Kidney (tissue), 13 donors: ENCODE measurements at regions not wholly inside any gene's neighbourhood (a gene's known extent, or its start where the extent isn't known, plus 50 kb on each side); places are given as distances from the start of the nearest gene placed in this dataset.

Experiments used
- DNase-seq, 5 donors: peaks; one replicate each; pipeline ENCODE4 v3.0.0-alpha.2; 2013 to 2020
- FAIRE-seq: peaks from 2 replicates; lab custom pipeline; 2012; peaks lifted over from hg19 to GRCh38; lab: Jason Lieb, UNC
- H3K27ac ChIP-seq, 2 donors: one replicate each; pipeline ENCODE4 v1.7.0; 2013; ENCODE audit warnings: low read depth in 2 of 2, low read length in 2 of 2, inconsistent platforms in 1 of 2
- H3K27me3 ChIP-seq: one replicate; pipeline ENCODE4 v1.7.1; 2013; ENCODE audit warnings: low read length, inconsistent platforms; ENCODE audit not compliant: control insufficient read depth, insufficient read depth
- H3K36me3 ChIP-seq, 3 donors: one replicate each; pipeline versions ENCODE4 v1.7.0 to v1.7.1; 2013; ENCODE audit warnings: low read length in 3 of 3, control low read depth in 1 of 3, inconsistent platforms in 1 of 3; ENCODE audit not compliant: insufficient read depth in 3 of 3, control insufficient read depth in 2 of 3
- H3K4me1 ChIP-seq, 3 donors: one replicate each; pipeline versions ENCODE4 v1.7.0 to v1.7.1; 2013; ENCODE audit warnings: low read length in 3 of 3, inconsistent platforms in 1 of 3, low read depth in 1 of 3; ENCODE audit not compliant: control insufficient read depth in 2 of 3, insufficient read depth in 2 of 3
- H3K4me3 ChIP-seq, 3 donors: one replicate each; pipeline versions ENCODE4 v1.7.0 to v1.8.1; 2013; ENCODE audit warnings: low read length in 3 of 3, control low read depth in 1 of 3, inconsistent platforms in 1 of 3
- H3K9ac ChIP-seq, 3 donors: one replicate each; pipeline versions ENCODE4 v1.7.0 to v1.7.1; 2013; ENCODE audit warnings: low read length in 3 of 3, control low read depth in 1 of 3, inconsistent platforms in 1 of 3
- H3K9me3 ChIP-seq, 3 donors: one replicate each; pipeline versions ENCODE4 v1.7.0 to v1.7.1; 2013; ENCODE audit warnings: low read length in 3 of 3, control low read depth in 1 of 3, inconsistent platforms in 1 of 3; ENCODE audit not compliant: control insufficient read depth in 2 of 3, insufficient read depth in 1 of 3
- intact Hi-C: fragments of 100-400 bp; cut with DNase I; formaldehyde crosslinking; loops from one replicate; pipeline ENCODE4 v1.11.1; 2022
- TF ChIP-seq, protein P1 (sequence below): IDR thresholded peaks from 3 replicates; pipeline ENCODE4 v1.5.1; 2012; ENCODE audit warnings: mild to moderate bottlenecking, moderate library complexity, borderline replicate concordance; ENCODE audit not compliant: insufficient read depth; ENCODE audit errors: extremely low read depth
- donor health status: control.
- donor health status: control.
- donor health status: control.
- donor health status: control.
- donor health status: control.
- donor health status: DM: yes; HTN: yes; CAD: no.
- donor health status: Normal renal cell carcinoma (clear cell type).

DNA sequence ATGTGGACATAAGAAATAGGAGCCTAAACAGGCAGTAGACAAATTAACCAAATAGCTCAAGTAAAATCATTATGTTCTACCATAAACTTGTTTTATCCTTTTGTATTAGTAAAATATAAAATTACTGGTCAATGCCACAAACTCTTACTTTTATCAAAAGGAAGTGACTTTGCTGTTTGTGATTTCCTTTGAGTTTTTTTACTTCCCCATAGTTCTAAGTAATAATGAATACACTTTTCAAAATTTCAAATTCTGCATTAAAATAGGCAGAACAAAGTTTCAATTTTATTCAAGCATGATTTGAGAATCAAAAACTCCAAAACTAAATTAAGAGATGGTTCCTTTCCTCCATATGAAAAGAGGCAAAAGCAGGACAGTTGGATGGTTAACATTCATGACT lies 139.7 kb upstream of the ABCB5 start:
- no peak for DNase-seq
- intact Hi-C loops: no loop called here

DNA sequence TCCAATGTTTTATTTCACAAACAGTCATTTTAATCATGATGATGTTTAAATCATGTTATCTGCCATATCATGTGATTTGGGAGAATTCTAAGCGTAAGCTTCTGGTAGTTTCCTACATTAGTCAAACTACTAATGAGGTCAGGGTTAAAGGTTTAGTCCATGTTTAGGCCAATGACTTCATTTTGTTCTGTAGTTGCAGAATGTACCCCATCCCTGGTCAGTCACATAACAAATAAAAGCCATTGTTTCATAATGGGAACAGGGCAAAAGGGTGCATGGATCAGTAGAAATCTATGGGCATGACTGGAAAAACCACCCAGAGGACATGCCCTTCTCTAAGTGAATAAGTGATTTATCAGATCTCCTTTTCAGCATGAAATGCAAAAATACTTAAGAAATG lies 138.4 kb upstream of the ABCB5 start:
- no peaks in the 10 kb centered on the region for H3K4me1 ChIP-seq
- TF ChIP-seq, protein P1, sequence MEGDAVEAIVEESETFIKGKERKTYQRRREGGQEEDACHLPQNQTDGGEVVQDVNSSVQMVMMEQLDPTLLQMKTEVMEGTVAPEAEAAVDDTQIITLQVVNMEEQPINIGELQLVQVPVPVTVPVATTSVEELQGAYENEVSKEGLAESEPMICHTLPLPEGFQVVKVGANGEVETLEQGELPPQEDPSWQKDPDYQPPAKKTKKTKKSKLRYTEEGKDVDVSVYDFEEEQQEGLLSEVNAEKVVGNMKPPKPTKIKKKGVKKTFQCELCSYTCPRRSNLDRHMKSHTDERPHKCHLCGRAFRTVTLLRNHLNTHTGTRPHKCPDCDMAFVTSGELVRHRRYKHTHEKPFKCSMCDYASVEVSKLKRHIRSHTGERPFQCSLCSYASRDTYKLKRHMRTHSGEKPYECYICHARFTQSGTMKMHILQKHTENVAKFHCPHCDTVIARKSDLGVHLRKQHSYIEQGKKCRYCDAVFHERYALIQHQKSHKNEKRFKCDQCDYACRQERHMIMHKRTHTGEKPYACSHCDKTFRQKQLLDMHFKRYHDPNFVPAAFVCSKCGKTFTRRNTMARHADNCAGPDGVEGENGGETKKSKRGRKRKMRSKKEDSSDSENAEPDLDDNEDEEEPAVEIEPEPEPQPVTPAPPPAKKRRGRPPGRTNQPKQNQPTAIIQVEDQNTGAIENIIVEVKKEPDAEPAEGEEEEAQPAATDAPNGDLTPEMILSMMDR: no peak
- H3K9ac ChIP-seq: no peak overlapping the region
- no peak overlapping the region for H3K4me3 ChIP-seq
- no peaks in the 10 kb centered on the region for H3K27me3 ChIP-seq
- DNase-seq (no peak), FAIRE-seq (no peak)
- no peak overlapping the region for H3K27ac ChIP-seq
- intact Hi-C loops: no loop called here
- no peaks in the 10 kb centered on the region for H3K36me3 ChIP-seq
- H3K9me3 ChIP-seq: no peaks in the 10 kb centered on the region

More for the DNA sequence above, 139.7 kb upstream of the ABCB5 start:
- Histone ChIP-seq H3K9me3 (no peaks in the 10 kb centered on the region), H3K27ac (no peak overlapping the region), H3K9ac (no peak overlapping the region), H3K4me3 (no peak overlapping the region), H3K27me3 (no peaks in the 10 kb centered on the region), H3K36me3 (no peaks in the 10 kb centered on the region), H3K4me1 (no peaks in the 10 kb centered on the region)
- TF ChIP-seq, protein P1: no peak
- FAIRE-seq: peak; percentile 41

DNA sequence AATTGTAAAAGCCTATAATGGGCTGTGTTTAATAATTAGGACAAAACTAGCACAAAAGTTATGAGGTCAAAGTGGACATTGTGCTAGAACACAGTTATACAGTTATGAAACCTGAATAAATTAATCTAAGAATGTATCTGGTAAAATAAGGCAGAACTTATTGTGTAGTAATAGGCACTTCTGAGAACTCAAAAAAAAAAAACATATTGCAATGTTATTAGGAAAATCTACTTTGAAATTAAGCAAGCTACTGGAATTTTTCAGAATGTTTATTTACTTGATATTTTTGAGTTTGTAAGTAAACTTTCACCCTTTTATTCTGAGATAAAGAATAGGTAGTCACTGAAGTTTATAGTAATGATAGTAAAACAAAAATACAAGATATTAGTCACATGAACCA lies 135.8 kb upstream of the ABCB5 start:
- no peaks in the 10 kb centered on the region for H3K4me1 ChIP-seq
- TF ChIP-seq, protein P1: no peak
- DNase-seq: no peak
- no peak overlapping the region for H3K27ac ChIP-seq
- H3K9me3 ChIP-seq: no peaks in the 10 kb centered on the region
- intact Hi-C loops: no loop called here
- no peaks in the 10 kb centered on the region for H3K27me3 ChIP-seq
- no peak for FAIRE-seq
- no peaks in the 10 kb centered on the region for H3K36me3 ChIP-seq
- no peak overlapping the region for H3K9ac ChIP-seq
- H3K4me3 ChIP-seq: no peak overlapping the region

DNA sequence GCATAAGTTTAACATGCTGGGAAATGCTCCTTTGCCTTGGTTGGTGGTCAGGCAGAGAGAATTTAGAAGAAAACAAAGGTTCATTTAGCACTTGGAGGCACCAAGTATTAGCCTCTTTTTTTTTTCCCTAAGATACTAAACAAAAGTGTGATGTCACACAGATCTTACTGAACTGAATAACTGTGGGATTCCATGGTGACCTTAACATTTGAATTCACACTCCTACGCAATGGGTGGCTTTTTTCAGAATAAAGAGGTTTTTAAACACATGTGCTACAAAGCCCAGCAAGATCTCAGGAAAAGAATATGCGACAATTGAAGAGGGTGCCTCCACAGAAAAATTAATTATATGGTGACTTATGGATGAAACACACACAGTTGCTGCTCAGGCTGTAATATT lies 133.4 kb upstream of the ABCB5 start:
- Histone ChIP-seq H3K4me3 (no peak overlapping the region), H3K36me3 (no peaks in the 10 kb centered on the region), H3K27me3 (no peaks in the 10 kb centered on the region), H3K4me1 (no peaks in the 10 kb centered on the region), H3K27ac (no peak overlapping the region), H3K9me3 (peaks cover 0 to 3% (median 0%) of the 10 kb centered on the region in 3 donors), H3K9ac (no peak overlapping the region)
- DNase-seq: no peak
- no peak for FAIRE-seq
- TF ChIP-seq, protein P1: no peak
- intact Hi-C loops: no loop called here
